PC-3 (cell line): ENCODE measurements at regions not wholly inside any gene's neighbourhood (a gene's known extent, or its start where the extent isn't known, plus 50 kb on each side); places are given as distances from the start of the nearest gene placed in this dataset.

ENCODE experiments used
- EZH2phosphoT487 ChIP-seq: fragments of 300-600 bp; sonication (generic); IDR thresholded peaks from 2 replicates; pipeline ENCODE4 v1.6.1; 2018; ENCODE audit warnings: mild to moderate bottlenecking, antibody characterized with exemption, low read length, borderline replicate concordance
- TF ChIP-seq, protein P1 (sequence below): fragments of 300-600 bp; sonication (generic); conservative IDR thresholded peaks from 2 replicates; pipeline ENCODE4 v1.5.1; 2017; ENCODE audit warnings: antibody characterized with exemption, low read depth, mild to moderate bottlenecking, low read length

DNA sequence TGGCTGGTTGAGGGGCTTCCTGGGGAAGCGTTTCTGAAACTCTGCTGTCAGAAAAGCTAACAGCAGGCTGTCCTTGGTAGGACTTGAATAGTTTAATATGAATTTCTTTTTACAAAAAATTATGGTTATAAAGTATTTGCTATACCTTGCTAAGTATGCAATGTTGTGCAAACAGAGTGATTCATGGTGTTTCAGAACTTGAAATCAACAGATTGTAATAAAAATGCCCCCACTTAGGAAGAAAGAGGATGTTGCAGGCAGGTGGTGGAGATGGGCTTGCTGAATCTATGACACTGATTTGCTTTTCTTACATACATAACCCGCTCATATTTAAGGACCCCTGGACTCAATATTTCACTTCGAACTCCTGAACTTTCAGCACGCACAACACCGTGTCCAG lies 211.6 kb downstream of the THBS2 start:
- no peak for TF ChIP-seq EZH2phosphoT487
- TF ChIP-seq, protein P1, sequence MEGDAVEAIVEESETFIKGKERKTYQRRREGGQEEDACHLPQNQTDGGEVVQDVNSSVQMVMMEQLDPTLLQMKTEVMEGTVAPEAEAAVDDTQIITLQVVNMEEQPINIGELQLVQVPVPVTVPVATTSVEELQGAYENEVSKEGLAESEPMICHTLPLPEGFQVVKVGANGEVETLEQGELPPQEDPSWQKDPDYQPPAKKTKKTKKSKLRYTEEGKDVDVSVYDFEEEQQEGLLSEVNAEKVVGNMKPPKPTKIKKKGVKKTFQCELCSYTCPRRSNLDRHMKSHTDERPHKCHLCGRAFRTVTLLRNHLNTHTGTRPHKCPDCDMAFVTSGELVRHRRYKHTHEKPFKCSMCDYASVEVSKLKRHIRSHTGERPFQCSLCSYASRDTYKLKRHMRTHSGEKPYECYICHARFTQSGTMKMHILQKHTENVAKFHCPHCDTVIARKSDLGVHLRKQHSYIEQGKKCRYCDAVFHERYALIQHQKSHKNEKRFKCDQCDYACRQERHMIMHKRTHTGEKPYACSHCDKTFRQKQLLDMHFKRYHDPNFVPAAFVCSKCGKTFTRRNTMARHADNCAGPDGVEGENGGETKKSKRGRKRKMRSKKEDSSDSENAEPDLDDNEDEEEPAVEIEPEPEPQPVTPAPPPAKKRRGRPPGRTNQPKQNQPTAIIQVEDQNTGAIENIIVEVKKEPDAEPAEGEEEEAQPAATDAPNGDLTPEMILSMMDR = no peak
